LNCaP clone FGC (cell line): ENCODE measurements at regions not wholly inside any gene's neighbourhood (a gene's known extent, or its start where the extent isn't known, plus 50 kb on each side); places are given as distances from the start of the nearest gene placed in this dataset.

Source experiments
- DNase-seq: peaks from one replicate; pipeline ENCODE4 v3.0.0-alpha.2; 2011; ENCODE audit warnings: low read depth
- H3K4me3 ChIP-seq: 2 replicates; pipeline ENCODE4 v1.5.1; 2011; ENCODE audit warnings: mild to moderate bottlenecking, low read depth, low read length, control low read depth
- CTCF ChIP-seq: IDR thresholded peaks from 2 replicates; pipeline ENCODE4 v1.5.1; 2012; ENCODE audit warnings: mild to moderate bottlenecking; ENCODE audit not compliant: control insufficient read depth, insufficient read depth; ENCODE audit errors: extremely low read depth

GRCh38 chr4:141410839-141411238 is 190.1 kb downstream of the ZNF330 start:
- H3K4me3 ChIP-seq = no peak overlapping the region
- no peak for DNase-seq
- TF ChIP-seq CTCF = no peak

- no peak overlapping the region for H3K4me3 ChIP-seq
- no peak for TF ChIP-seq CTCF
- no peak for DNase-seq
Measured at GRCh38 chr4:141411936-141412335, 191.2 kb downstream of the ZNF330 start.

GRCh38 chr4:141413366-141413765 is 192.7 kb downstream of the ZNF330 start:
- no peak for DNase-seq
- TF ChIP-seq CTCF = no peak
- H3K4me3 ChIP-seq = no peak overlapping the region

- no peak for DNase-seq
- no peak for TF ChIP-seq CTCF
- H3K4me3 ChIP-seq = no peak overlapping the region
Measured at GRCh38 chr4:141415651-141416050, 195.0 kb downstream of the ZNF330 start.

- H3K4me3 ChIP-seq = no peak overlapping the region
- no peak for DNase-seq
- TF ChIP-seq CTCF = no peak
Measured at GRCh38 chr4:141416219-141416618, 195.5 kb downstream of the ZNF330 start.

GRCh38 chr4:141416677-141417363 is 196.1 kb downstream of the ZNF330 start:
- no peak for DNase-seq
- no peak overlapping the region for H3K4me3 ChIP-seq
- no peak for TF ChIP-seq CTCF

- TF ChIP-seq CTCF = no peak
- DNase-seq = no peak
- H3K4me3 ChIP-seq = no peak overlapping the region
Measured at GRCh38 chr4:141417387-141417786, 196.7 kb downstream of the ZNF330 start.
